Progenitor cell of endocrine pancreas (in vitro differentiated cells): ENCODE measurements at regions not wholly inside any gene's neighbourhood (a gene's known extent, or its start where the extent isn't known, plus 50 kb on each side); places are given as distances from the start of the nearest gene placed in this dataset.

ENCODE experiments used
- DNase-seq: peaks from one replicate; pipeline ENCODE4 v3.0.0; 2021; ENCODE audit warnings: low spot score; ENCODE audit not compliant: unreplicated experiment
- H3K27ac Mint-ChIP-seq: 2 replicates; pipeline ENCODE4 v1.8.0; 2021; ENCODE audit warnings: mild to moderate bottlenecking, moderate library complexity, mixed read lengths
- H3K27me3 Mint-ChIP-seq: 2 replicates; pipeline ENCODE4 v1.8.0; 2021; ENCODE audit warnings: mixed read lengths
- H3K36me3 Mint-ChIP-seq: 2 replicates; pipeline ENCODE4 v1.8.0; 2022; ENCODE audit warnings: mixed read lengths; ENCODE audit not compliant: insufficient read depth
- H3K4me1 Mint-ChIP-seq: 2 replicates; pipeline ENCODE4 v1.8.0; 2021; ENCODE audit warnings: low read depth, mixed read lengths
- H3K4me3 Mint-ChIP-seq: 2 replicates; pipeline ENCODE4 v1.8.0; 2021; ENCODE audit warnings: low read depth, mild to moderate bottlenecking, moderate library complexity, mixed read lengths
- H3K9me3 Mint-ChIP-seq: 2 replicates; pipeline ENCODE4 v1.8.0; 2021; ENCODE audit warnings: low read depth, mixed read lengths
- CTCF ChIP-seq: fragments of 200-600 bp; sonication (generic); IDR thresholded peaks from one replicate; pipeline ENCODE4 v1.5.0; 2021; ENCODE audit warnings: antibody characterized with exemption, mild to moderate bottlenecking; ENCODE audit not compliant: unreplicated experiment

GRCh38 chr6:168941036-168941435 is 312.6 kb downstream of the THBS2 start:
- H3K36me3 Mint-ChIP-seq = no peaks in the 10 kb centered on the region
- DNase-seq = no peak
- no peaks in the 10 kb centered on the region for H3K9me3 Mint-ChIP-seq
- H3K27ac Mint-ChIP-seq = no peak overlapping the region
- H3K4me3 Mint-ChIP-seq = no peak overlapping the region
- H3K27me3 Mint-ChIP-seq = peaks cover 14% of the 10 kb centered on the region
- H3K4me1 Mint-ChIP-seq = peaks cover 6% of the 10 kb centered on the region
- TF ChIP-seq CTCF = no peak

GRCh38 chr6:168939796-168940195 is 313.9 kb downstream of the THBS2 start:
- H3K4me3 Mint-ChIP-seq = no peak overlapping the region
- no peak for DNase-seq
- H3K36me3 Mint-ChIP-seq = no peaks in the 10 kb centered on the region
- H3K9me3 Mint-ChIP-seq = no peaks in the 10 kb centered on the region
- no peak overlapping the region for H3K27ac Mint-ChIP-seq
- peaks cover 8% of the 10 kb centered on the region for H3K4me1 Mint-ChIP-seq
- no peak for TF ChIP-seq CTCF
- H3K27me3 Mint-ChIP-seq = peaks cover 14% of the 10 kb centered on the region

- no peaks in the 10 kb centered on the region for H3K36me3 Mint-ChIP-seq
- no peak for DNase-seq
These were observed 314.6 kb downstream of the THBS2 start for GRCh38 chr6:168939041-168939440.

GRCh38 chr6:168938546-168938945 is 315.1 kb downstream of the THBS2 start:
- Mint-ChIP-seq H3K27me3 (peaks cover 10% of the 10 kb centered on the region), H3K9me3 (peaks cover 4% of the 10 kb centered on the region), H3K36me3 (no peaks in the 10 kb centered on the region), H3K4me3 (no peak overlapping the region), H3K27ac (no peak overlapping the region), H3K4me1 (peaks cover 8% of the 10 kb centered on the region)
- no peak for TF ChIP-seq CTCF
- DNase-seq = no peak

More at GRCh38 chr6:168939041-168939440, 314.6 kb downstream of the THBS2 start:
- Mint-ChIP-seq H3K4me1 (peaks cover 8% of the 10 kb centered on the region), H3K4me3 (no peak overlapping the region), H3K9me3 (no peaks in the 10 kb centered on the region), H3K27me3 (peaks cover 10% of the 10 kb centered on the region), H3K27ac (peak overlapping the region; percentile 67)
- no peak for TF ChIP-seq CTCF

- H3K4me3 Mint-ChIP-seq = no peak overlapping the region
- peaks cover 10% of the 10 kb centered on the region for H3K27me3 Mint-ChIP-seq
- H3K9me3 Mint-ChIP-seq = peaks cover 8% of the 10 kb centered on the region
- no peak for TF ChIP-seq CTCF
- H3K4me1 Mint-ChIP-seq = peaks cover 8% of the 10 kb centered on the region
- no peak for DNase-seq
- H3K27ac Mint-ChIP-seq = no peak overlapping the region
- H3K36me3 Mint-ChIP-seq = peaks cover 1% of the 10 kb centered on the region
These were observed 316.6 kb downstream of the THBS2 start for GRCh38 chr6:168937054-168937453.
